GM13977 (cell line): ENCODE measurements at regions not wholly inside any gene's neighbourhood (a gene's known extent, or its start where the extent isn't known, plus 50 kb on each side); places are given as distances from the start of the nearest gene placed in this dataset.

ENCODE experiments used
- DNase-seq: peaks from one replicate; pipeline ENCODE4 v3.0.0; 2012; ENCODE audit warnings: low spot score
- CTCF ChIP-seq: IDR thresholded peaks from 2 replicates; pipeline ENCODE4 v1.5.1; 2012; ENCODE audit warnings: mild to moderate bottlenecking, control low read depth; ENCODE audit not compliant: insufficient read depth; ENCODE audit errors: extremely low read depth, missing control alignments
- in situ Hi-C: fragments of 300-500 bp; cut with MboI; formaldehyde crosslinking; loops from one replicate; pipeline ENCODE4 v1.12.0; 2022; ENCODE audit warnings: low sequenced_read_pairs, low pct_unique_long_range_greater_than_20kb, mixed read lengths, inconsistent platforms; ENCODE audit not compliant: unreplicated experiment

DNA sequence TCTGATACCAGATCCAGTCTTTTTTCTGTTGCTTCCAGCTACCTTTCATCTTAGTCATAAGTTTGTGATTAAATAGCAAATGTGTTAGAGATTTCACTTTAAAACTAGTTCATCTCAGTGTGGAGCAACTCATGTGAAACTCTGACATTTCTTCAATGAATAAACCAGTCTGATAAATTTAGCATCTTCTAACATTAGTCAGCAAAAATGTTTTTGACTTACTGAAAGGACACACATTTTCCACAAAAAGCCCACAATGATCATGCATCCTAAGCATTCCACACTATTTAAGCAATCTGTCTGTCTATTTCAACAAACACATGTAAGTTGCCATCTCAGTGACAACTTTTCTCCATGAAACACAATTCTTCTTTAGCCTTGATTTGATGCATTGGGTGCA lies 222.2 kb upstream of the SLC35B3 start:
- in situ Hi-C loops: no loop called here
- DNase-seq: no peak
- TF ChIP-seq CTCF: no peak

- DNase-seq: no peak
- TF ChIP-seq CTCF: no peak
- in situ Hi-C loops: no loop called here
Observed at GRCh38 chr6:8655670-8656454, 220.5 kb upstream of the SLC35B3 start.

GRCh38 chr6:8652710-8653109 lies 217.4 kb upstream of the SLC35B3 start:
- TF ChIP-seq CTCF: no peak
- in situ Hi-C loops: no loop called here

GRCh38 chr6:8651998-8652397 lies 216.7 kb upstream of the SLC35B3 start:
- no peak for TF ChIP-seq CTCF
- no peak for DNase-seq
- in situ Hi-C loops: no loop called here

More at GRCh38 chr6:8652710-8653109, 217.4 kb upstream of the SLC35B3 start:
- no peak for DNase-seq

GRCh38 chr6:8645212-8645611 lies 209.9 kb upstream of the SLC35B3 start:
- no peak for TF ChIP-seq CTCF
- in situ Hi-C loops: no loop called here
- no peak for DNase-seq

GRCh38 chr6:8644306-8644705 lies 209.0 kb upstream of the SLC35B3 start:
- no peak for TF ChIP-seq CTCF
- no peak for DNase-seq
- in situ Hi-C loops: no loop called here
